Gastroesophageal sphincter (tissue), 4 donors: ENCODE measurements at regions not wholly inside any gene's neighbourhood (a gene's known extent, or its start where the extent isn't known, plus 50 kb on each side); places are given as distances from the start of the nearest gene placed in this dataset.

ENCODE experiments used
- ATAC-seq: fragments of 150-250 bp; one replicate; pipeline ENCODE4 v1.9.1; 2016; ENCODE audit warnings: mild to moderate bottlenecking, moderate library complexity
- H3K27ac ChIP-seq, 4 donors: fragments of 200-600 bp; sonication (generic) in 3 of 4; 1 replicate in 3 of 4; 2 replicates in 1 of 4; pipeline ENCODE4 v1.5.1; 2016 to 2019
- H3K27me3 ChIP-seq: fragments of 200-600 bp; sonication (generic); one replicate; pipeline ENCODE4 v1.5.1; 2019
- H3K36me3 ChIP-seq, 2 donors: fragments of 200-600 bp; sonication (generic); one replicate each; pipeline ENCODE4 v1.5.1; 2019; ENCODE audit warnings: control low read depth in 1 of 2
- H3K4me1 ChIP-seq, 3 donors: fragments of 200-600 bp; sonication (generic); 1 replicate in 2 of 3; 2 replicates in 1 of 3; pipeline ENCODE4 v1.5.1; 2016 to 2019; ENCODE audit warnings: control low read depth in 2 of 3
- H3K4me3 ChIP-seq, 2 donors: fragments of 200-600 bp; sonication (generic); one replicate each; pipeline ENCODE4 v1.5.1; 2019; ENCODE audit warnings: mild to moderate bottlenecking in 1 of 2, moderate library complexity in 1 of 2
- H3K9me3 ChIP-seq, 3 donors: fragments of 200-600 bp; sonication (generic); one replicate each; pipeline ENCODE4 v1.5.1; 2017 to 2019; ENCODE audit warnings: control low read depth in 2 of 3
- CTCF ChIP-seq, 4 experiments: fragments of 200-600 bp in 2 of 4; fragments of 450-650 bp in 2 of 4; sonication (generic) in 1 of 4; IDR thresholded peaks; one replicate each; pipeline ENCODE4 v1.5.1; 2017 to 2019; ENCODE audit warnings: antibody characterized with exemption in 4 of 4, mild to moderate bottlenecking in 2 of 4, moderate library complexity in 2 of 4
- EP300 ChIP-seq: sonication (generic); formaldehyde crosslinking; IDR thresholded peaks from one replicate; pipeline ENCODE4 v1.6.1; 2017; ENCODE audit warnings: antibody characterized with exemption, mild to moderate bottlenecking
- POLR2A ChIP-seq, 2 donors: fragments of 450-650 bp; IDR thresholded peaks; one replicate each; pipeline ENCODE4 v1.6.1; 2017; ENCODE audit warnings: antibody characterized with exemption in 2 of 2, mild to moderate bottlenecking in 2 of 2, moderate library complexity in 1 of 2
- POLR2AphosphoS5 ChIP-seq: sonication (generic); formaldehyde crosslinking; IDR thresholded peaks from one replicate; pipeline ENCODE4 v1.6.1; 2017; ENCODE audit warnings: antibody characterized with exemption
- WGBS, 2 donors: methylation state at CpG; one replicate each; pipeline ENCODE4 v1.1.5; 2018; ENCODE audit warnings: low coverage in 1 of 2; 5-methylcytosine and 5-hydroxymethylcytosine counted together

GRCh38 chr18:22467760-22468553 lies 50.2 kb upstream of the CTAGE1 start:
- Histone ChIP-seq H3K9me3 (no peaks in the 10 kb centered on the region), H3K27me3 (no peaks in the 10 kb centered on the region), H3K4me1 (peaks cover 7 to 61% (median 31%) of the 10 kb centered on the region in 3 donors), H3K36me3 (no peaks in the 10 kb centered on the region), H3K4me3 (no peak overlapping the region), H3K27ac (peak overlapping the region in 3 of 4 donors; percentile 58 to 70 (median 67))
- TF ChIP-seq EP300 (no peak), POLR2AphosphoS5 (peak; percentile 64)
- 27 to 67% methylated on average over 8 of the region's 8 CpGs for WGBS, 2 donors
- ATAC-seq = peak; percentile 38

- H3K4me1 ChIP-seq = peaks cover 7 to 61% (median 31%) of the 10 kb centered on the region in 3 donors
- TF ChIP-seq POLR2AphosphoS5 = no peak
- TF ChIP-seq POLR2A (IDR thresholded peaks at IDR 0.05) = no peak
- TF ChIP-seq EP300 = no peak
- no peak for TF ChIP-seq CTCF (IDR thresholded peaks at IDR 0.05)
- 96 to 100% methylated on average over 3 to 6 of the region's 6 CpGs for WGBS, 2 donors
- no peaks in the 10 kb centered on the region for H3K27me3 ChIP-seq
- no peak overlapping the region for H3K27ac ChIP-seq
- no peak overlapping the region for H3K4me3 ChIP-seq
- H3K36me3 ChIP-seq = no peaks in the 10 kb centered on the region
- no peak for ATAC-seq
- no peaks in the 10 kb centered on the region for H3K9me3 ChIP-seq
Observed at GRCh38 chr18:22468554-22468891, 50.8 kb upstream of the CTAGE1 start.

- Histone ChIP-seq H3K27ac (no peak overlapping the region), H3K4me1 (peaks cover 7 to 61% (median 31%) of the 10 kb centered on the region in 3 donors), H3K27me3 (no peaks in the 10 kb centered on the region), H3K4me3 (no peak overlapping the region), H3K36me3 (no peaks in the 10 kb centered on the region), H3K9me3 (no peaks in the 10 kb centered on the region)
- WGBS, 2 donors = 80 to 91% methylated on average over 6 of the region's 6 CpGs
- ATAC-seq = no peak
- no peak for TF ChIP-seq POLR2A (IDR thresholded peaks at IDR 0.05)
- TF ChIP-seq POLR2AphosphoS5 = no peak
- TF ChIP-seq EP300 = no peak
- TF ChIP-seq CTCF (IDR thresholded peaks at IDR 0.05) = no peak
Observed at GRCh38 chr18:22469061-22469734, 51.5 kb upstream of the CTAGE1 start.

GRCh38 chr18:22469926-22470247 lies 52.2 kb upstream of the CTAGE1 start:
- H3K27ac ChIP-seq = peak overlapping the region in 2 of 4 donors; percentile 70 to 76
- no peak overlapping the region for H3K4me3 ChIP-seq
- H3K27me3 ChIP-seq = no peaks in the 10 kb centered on the region
- no peak for ATAC-seq
- H3K9me3 ChIP-seq = no peaks in the 10 kb centered on the region
- 47 to 59% methylated on average over 3 to 4 of the region's 4 CpGs for WGBS, 2 donors
- H3K36me3 ChIP-seq = no peaks in the 10 kb centered on the region
- TF ChIP-seq POLR2A (IDR thresholded peaks at IDR 0.05) (no peak), POLR2AphosphoS5 (no peak), EP300 (no peak), CTCF (IDR thresholded peaks at IDR 0.05) (no peak)
- H3K4me1 ChIP-seq = peaks cover 7 to 61% (median 31%) of the 10 kb centered on the region in 3 donors

- Histone ChIP-seq H3K36me3 (no peaks in the 10 kb centered on the region), H3K9me3 (no peaks in the 10 kb centered on the region), H3K27ac (peak overlapping the region; percentile 51 to 76 (median 69)), H3K4me3 (peak overlapping the region in 1 of 2 donors; percentile 2), H3K27me3 (no peaks in the 10 kb centered on the region), H3K4me1 (peaks cover 7 to 60% (median 31%) of the 10 kb centered on the region in 3 donors)
- TF ChIP-seq POLR2A (IDR thresholded peaks at IDR 0.05) = no peak
- TF ChIP-seq POLR2AphosphoS5 = peak; percentile 40
- TF ChIP-seq EP300 = no peak
- no peak for TF ChIP-seq CTCF (IDR thresholded peaks at IDR 0.05)
- ATAC-seq = no peak
- WGBS, 2 donors = 20 to 22% methylated on average over 7 to 10 of the region's 12 CpGs
Observed at GRCh38 chr18:22470248-22471235, 52.8 kb upstream of the CTAGE1 start.
